22Rv1 (cell line): ENCODE measurements at regions not wholly inside any gene's neighbourhood (a gene's known extent, or its start where the extent isn't known, plus 50 kb on each side); places are given as distances from the start of the nearest gene placed in this dataset.
"Not testable (repeated sequence)": the region's sequence is repeated elsewhere in the genome, so short reads cannot be mapped to it uniquely, and the experiment has no call there.

Source experiments
- ZFX ChIP-seq: fragments of 450-650 bp; IDR thresholded peaks from 2 replicates; pipeline ENCODE4 v1.6.1; 2017; ENCODE audit warnings: antibody characterized with exemption, borderline replicate concordance
- TF ChIP-seq, protein P1 (sequence below): fragments of 450-650 bp; IDR thresholded peaks from 2 replicates; pipeline ENCODE4 v1.5.1; 2017; ENCODE audit warnings: mild to moderate bottlenecking

DNA sequence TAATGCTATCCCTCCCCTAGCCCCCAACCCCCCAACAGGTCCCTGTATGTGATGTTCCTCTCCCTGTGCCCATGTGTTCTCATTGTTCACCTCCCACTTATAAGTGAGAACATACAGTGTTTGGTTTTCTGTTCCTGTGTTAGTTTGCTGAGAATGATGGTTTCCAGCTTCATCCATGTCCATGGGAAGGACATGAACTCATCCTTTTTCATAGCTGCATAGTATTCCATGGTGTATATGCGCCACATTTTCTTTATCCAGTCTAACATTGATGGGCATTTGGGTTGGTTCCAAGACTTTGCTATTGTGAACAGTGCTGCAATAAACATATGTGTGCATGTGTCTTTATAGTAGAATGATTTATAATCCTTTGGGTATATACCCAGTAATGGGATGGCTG is 162.3 kb downstream of the CCER1 start:
- TF ChIP-seq, protein P1, sequence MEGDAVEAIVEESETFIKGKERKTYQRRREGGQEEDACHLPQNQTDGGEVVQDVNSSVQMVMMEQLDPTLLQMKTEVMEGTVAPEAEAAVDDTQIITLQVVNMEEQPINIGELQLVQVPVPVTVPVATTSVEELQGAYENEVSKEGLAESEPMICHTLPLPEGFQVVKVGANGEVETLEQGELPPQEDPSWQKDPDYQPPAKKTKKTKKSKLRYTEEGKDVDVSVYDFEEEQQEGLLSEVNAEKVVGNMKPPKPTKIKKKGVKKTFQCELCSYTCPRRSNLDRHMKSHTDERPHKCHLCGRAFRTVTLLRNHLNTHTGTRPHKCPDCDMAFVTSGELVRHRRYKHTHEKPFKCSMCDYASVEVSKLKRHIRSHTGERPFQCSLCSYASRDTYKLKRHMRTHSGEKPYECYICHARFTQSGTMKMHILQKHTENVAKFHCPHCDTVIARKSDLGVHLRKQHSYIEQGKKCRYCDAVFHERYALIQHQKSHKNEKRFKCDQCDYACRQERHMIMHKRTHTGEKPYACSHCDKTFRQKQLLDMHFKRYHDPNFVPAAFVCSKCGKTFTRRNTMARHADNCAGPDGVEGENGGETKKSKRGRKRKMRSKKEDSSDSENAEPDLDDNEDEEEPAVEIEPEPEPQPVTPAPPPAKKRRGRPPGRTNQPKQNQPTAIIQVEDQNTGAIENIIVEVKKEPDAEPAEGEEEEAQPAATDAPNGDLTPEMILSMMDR: not testable (repeated sequence)
- not testable (repeated sequence) for TF ChIP-seq ZFX
